Neural cell (in vitro differentiated cells): ENCODE measurements at regions not wholly inside any gene's neighbourhood (a gene's known extent, or its start where the extent isn't known, plus 50 kb on each side); places are given as distances from the start of the nearest gene placed in this dataset.

Experiments
- H2AFZ ChIP-seq: fragments of 200-600, 300-800 bp; sonication (generic), shearing (Covaris generic); 2 replicates; pipeline ENCODE4 v1.6.0; 2014; ENCODE audit warnings: low read depth, mild to moderate bottlenecking, antibody characterized with exemption, low read length, moderate library complexity
- H3F3A ChIP-seq: fragments of 200-600 bp; shearing (Covaris generic); 2 replicates; pipeline ENCODE4 v1.6.1; 2016; ENCODE audit warnings: mild to moderate bottlenecking, moderate library complexity, mixed read lengths, antibody characterized with exemption, low read length; ENCODE audit not compliant: insufficient read depth, poor library complexity, severe bottlenecking
- H3K27ac ChIP-seq: fragments of 200-600, 300-800 bp; sonication (generic), shearing (Covaris generic); 2 replicates; pipeline ENCODE4 v1.5.1; 2014; ENCODE audit warnings: mild to moderate bottlenecking, low read length, moderate library complexity
- H3K27me3 ChIP-seq: fragments of 300-800, 200-600 bp; sonication (generic), shearing (Covaris generic); 2 replicates; pipeline ENCODE4 v1.6.0; 2014; ENCODE audit warnings: mild to moderate bottlenecking, low read depth, low read length, moderate library complexity; ENCODE audit not compliant: insufficient read depth
- H3K36me3 ChIP-seq: fragments of 300-800, 200-600 bp; sonication (generic), shearing (Covaris generic); 2 replicates; pipeline ENCODE4 v1.5.1; 2014; ENCODE audit warnings: mild to moderate bottlenecking, antibody characterized with exemption, low read length, moderate library complexity; ENCODE audit not compliant: insufficient read depth
- H3K4me2 ChIP-seq: fragments of 300-800, 200-600 bp; sonication (generic), shearing (Covaris generic); 2 replicates; pipeline ENCODE4 v1.6.0; 2014; ENCODE audit warnings: mild to moderate bottlenecking, low read length
- H3K4me3 ChIP-seq: fragments of 300-800, 200-600 bp; sonication (generic), shearing (Covaris generic); 2 replicates; pipeline ENCODE4 v1.5.1; 2014; ENCODE audit warnings: mild to moderate bottlenecking, low read length, moderate library complexity
- H3K79me2 ChIP-seq: fragments of 200-600 bp; shearing (Covaris generic); replicated peaks from 2 replicates; pipeline ENCODE4 v1.6.0; 2014; ENCODE audit warnings: mild to moderate bottlenecking, low read length, moderate library complexity; ENCODE audit not compliant: insufficient read depth
- H3K9ac ChIP-seq: fragments of 300-800, 200-600 bp; sonication (generic), shearing (Covaris generic); 2 replicates; pipeline ENCODE4 v1.6.1; 2016; ENCODE audit warnings: mild to moderate bottlenecking, low read length, mixed read lengths
- H3K9me2 ChIP-seq: fragments of 200-600 bp; shearing (Covaris generic); 2 replicates; pipeline ENCODE4 v1.6.1; 2016; ENCODE audit warnings: mild to moderate bottlenecking, low read length, mixed read lengths; ENCODE audit not compliant: insufficient read depth
- H3K9me3 ChIP-seq: fragments of 200-600, 300-800 bp; sonication (generic), shearing (Covaris generic); 2 replicates; pipeline ENCODE4 v1.6.1; 2016; ENCODE audit warnings: mild to moderate bottlenecking, mixed run types, low read length, moderate library complexity, mixed read lengths
- H4K20me1 ChIP-seq: fragments of 200-600 bp; shearing (Covaris generic); 2 replicates; pipeline ENCODE4 v1.6.1; 2016; ENCODE audit warnings: mild to moderate bottlenecking, mixed run types; ENCODE audit not compliant: insufficient read depth
- CTCF ChIP-seq: fragments of 450-650 bp; IDR thresholded peaks from 2 replicates; pipeline ENCODE4 v1.5.1; 2014; ENCODE audit warnings: antibody characterized with exemption, mild to moderate bottlenecking, moderate library complexity; ENCODE audit not compliant: poor library complexity, severe bottlenecking
- EP300 ChIP-seq: fragments of 450-650 bp; conservative IDR thresholded peaks from 2 replicates; pipeline ENCODE4 v1.6.1; 2014; ENCODE audit warnings: antibody characterized with exemption, mild to moderate bottlenecking, moderate library complexity; ENCODE audit not compliant: poor library complexity, severe bottlenecking
- EZH2 ChIP-seq: fragments of 200-600, 300-800 bp; shearing (Covaris generic), sonication (generic); IDR thresholded peaks from 2 replicates; pipeline ENCODE4 v1.6.1; 2014; ENCODE audit warnings: antibody characterized with exemption, low read length, borderline replicate concordance, mild to moderate bottlenecking; ENCODE audit not compliant: insufficient read depth, poor library complexity, severe bottlenecking
- MXI1 ChIP-seq: fragments of 450-650 bp; conservative IDR thresholded peaks from 2 replicates; pipeline ENCODE4 v1.6.1; 2014; ENCODE audit warnings: antibody characterized with exemption, mild to moderate bottlenecking; ENCODE audit not compliant: poor library complexity, severe bottlenecking
- POLR2AphosphoS5 ChIP-seq: IDR thresholded peaks from 2 replicates; pipeline ENCODE4 v1.6.1; 2012
- RAD21 ChIP-seq: fragments of 450-650 bp; conservative IDR thresholded peaks from 2 replicates; pipeline ENCODE4 v1.6.1; 2014; ENCODE audit warnings: antibody characterized with exemption, mild to moderate bottlenecking, moderate library complexity
- REST ChIP-seq: IDR thresholded peaks from 2 replicates; pipeline ENCODE4 v1.6.1; 2012; ENCODE audit warnings: borderline replicate concordance
- TAF1 ChIP-seq: IDR thresholded peaks from 2 replicates; pipeline ENCODE4 v1.6.1; 2012; ENCODE audit warnings: low read depth

DNA sequence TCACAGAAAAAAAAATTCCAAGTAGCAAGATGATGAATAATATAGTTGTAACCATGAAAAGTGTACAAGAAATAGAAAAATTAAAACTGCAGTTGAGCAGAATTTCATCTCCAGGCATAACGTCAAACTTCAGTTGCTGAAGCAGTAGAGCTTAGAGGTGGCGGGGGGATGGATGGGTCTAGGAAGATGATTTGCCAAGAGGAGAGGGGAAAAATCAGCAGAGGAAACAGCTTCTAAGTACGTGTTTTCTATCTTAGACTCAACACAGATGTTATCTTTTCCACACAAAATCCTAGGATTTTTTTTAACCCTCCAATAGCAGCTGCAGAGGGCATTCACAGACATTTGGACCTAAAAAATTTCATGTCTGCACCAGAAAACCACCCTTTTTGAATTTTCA lies 136.0 kb downstream of the OPN5 start:
- no peaks in the 10 kb centered on the region for H3K9me2 ChIP-seq
- TF ChIP-seq RAD21 (no peak), POLR2AphosphoS5 (no peak)
- H3K27me3 ChIP-seq = no peaks in the 10 kb centered on the region
- H2AFZ ChIP-seq = no peak overlapping the region
- H3K79me2 ChIP-seq = no peaks in the 10 kb centered on the region
- no peak overlapping the region for H3K4me3 ChIP-seq
- H3F3A ChIP-seq = no peaks in the 10 kb centered on the region
- no peaks in the 10 kb centered on the region for H4K20me1 ChIP-seq
- no peak overlapping the region for H3K9ac ChIP-seq
- no peak overlapping the region for H3K27ac ChIP-seq
- no peak overlapping the region for H3K4me2 ChIP-seq
- no peaks in the 10 kb centered on the region for H3K36me3 ChIP-seq
- no peaks in the 10 kb centered on the region for H3K9me3 ChIP-seq

DNA sequence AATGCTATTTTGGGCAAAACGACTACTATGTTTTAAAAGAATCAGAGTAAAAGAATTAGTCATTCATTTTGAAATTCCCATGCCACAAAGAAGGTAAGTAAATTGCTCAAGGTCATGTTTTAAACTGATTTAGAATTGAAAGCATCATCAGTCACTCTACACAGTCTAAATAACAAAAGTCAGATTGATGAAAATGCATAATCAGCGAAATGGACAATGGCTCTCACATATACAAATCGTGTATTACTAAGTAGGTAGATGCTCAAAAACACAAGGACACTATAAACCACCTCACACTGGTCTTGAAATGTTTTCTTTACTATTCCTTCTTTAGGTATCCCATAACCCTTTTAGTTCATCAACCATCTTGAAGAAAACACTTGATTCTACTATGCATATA lies 135.4 kb downstream of the OPN5 start:
- no peak overlapping the region for H3K4me3 ChIP-seq

DNA sequence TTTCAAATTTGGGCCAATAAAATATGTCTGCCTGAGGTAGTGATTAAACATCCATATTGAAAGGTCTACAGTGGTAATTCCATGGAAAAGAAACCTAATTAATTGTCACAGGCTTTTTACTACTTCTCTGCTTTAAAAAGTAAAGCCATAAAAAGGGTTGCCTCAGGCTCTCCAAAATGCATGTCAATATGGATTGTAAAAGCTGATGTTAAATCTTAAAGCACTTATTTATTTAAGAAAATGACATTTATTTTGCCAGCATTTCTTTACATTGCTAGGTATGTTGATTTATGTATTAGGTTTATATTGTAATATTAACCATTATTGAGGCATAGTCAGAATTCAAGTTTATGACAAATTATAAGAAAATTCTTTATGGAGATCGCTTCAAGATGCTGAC lies 133.2 kb downstream of the OPN5 start:
- H4K20me1 ChIP-seq = no peaks in the 10 kb centered on the region
- no peaks in the 10 kb centered on the region for H3K9me2 ChIP-seq
- H3K9ac ChIP-seq = no peak overlapping the region
- H3K36me3 ChIP-seq = no peaks in the 10 kb centered on the region
- no peaks in the 10 kb centered on the region for H3K9me3 ChIP-seq
- no peaks in the 10 kb centered on the region for H3K27me3 ChIP-seq
- H3K4me2 ChIP-seq = no peak overlapping the region
- no peak overlapping the region for H3K27ac ChIP-seq
- no peak overlapping the region for H2AFZ ChIP-seq
- H3F3A ChIP-seq = no peaks in the 10 kb centered on the region
- H3K4me3 ChIP-seq = no peak overlapping the region
- TF ChIP-seq EZH2 (no peak), TAF1 (no peak), EP300 (no peak), CTCF (no peak), MXI1 (no peak), RAD21 (no peak)
- no peaks in the 10 kb centered on the region for H3K79me2 ChIP-seq

More for the DNA sequence above, 135.4 kb downstream of the OPN5 start:
- Histone ChIP-seq H3K9me2 (no peaks in the 10 kb centered on the region), H4K20me1 (no peaks in the 10 kb centered on the region), H3K9ac (no peak overlapping the region), H3K36me3 (no peaks in the 10 kb centered on the region), H3K27me3 (no peaks in the 10 kb centered on the region), H3F3A (no peaks in the 10 kb centered on the region), H3K27ac (no peak overlapping the region), H2AFZ (no peak overlapping the region), H3K9me3 (no peaks in the 10 kb centered on the region), H3K4me2 (no peak overlapping the region), H3K79me2 (no peaks in the 10 kb centered on the region)
- TF ChIP-seq TAF1 (no peak), EP300 (no peak), POLR2AphosphoS5 (no peak), MXI1 (no peak), EZH2 (no peak), RAD21 (no peak), REST (no peak)
